Brain pericyte (primary cell): ENCODE measurements at regions not wholly inside any gene's neighbourhood (a gene's known extent, or its start where the extent isn't known, plus 50 kb on each side); places are given as distances from the start of the nearest gene placed in this dataset.

Experiments used
- DNase-seq: peaks from one replicate; pipeline ENCODE4 v3.0.0-alpha.2; 2012; ENCODE audit warnings: low read depth, low spot score

DNA sequence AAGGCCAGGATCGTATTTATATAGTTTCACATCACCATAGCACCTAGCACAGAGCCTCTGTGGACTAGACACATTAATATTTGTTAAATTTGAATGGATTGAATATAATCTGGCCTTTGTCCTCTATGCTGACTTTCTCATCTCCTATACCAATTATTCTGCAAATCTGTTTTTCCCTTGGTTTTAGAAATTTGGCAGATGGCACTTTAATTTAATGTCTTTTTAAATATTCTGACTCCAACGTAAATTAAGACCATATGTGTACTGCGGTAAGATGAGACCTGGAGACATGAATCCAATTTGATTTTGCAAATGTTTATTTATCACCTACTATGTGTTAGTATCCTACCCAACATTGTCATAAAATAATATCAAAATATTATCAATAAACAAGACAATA lies 1281.9 kb upstream of the PIK3C3 start:
- DNase-seq, result no peak

DNA sequence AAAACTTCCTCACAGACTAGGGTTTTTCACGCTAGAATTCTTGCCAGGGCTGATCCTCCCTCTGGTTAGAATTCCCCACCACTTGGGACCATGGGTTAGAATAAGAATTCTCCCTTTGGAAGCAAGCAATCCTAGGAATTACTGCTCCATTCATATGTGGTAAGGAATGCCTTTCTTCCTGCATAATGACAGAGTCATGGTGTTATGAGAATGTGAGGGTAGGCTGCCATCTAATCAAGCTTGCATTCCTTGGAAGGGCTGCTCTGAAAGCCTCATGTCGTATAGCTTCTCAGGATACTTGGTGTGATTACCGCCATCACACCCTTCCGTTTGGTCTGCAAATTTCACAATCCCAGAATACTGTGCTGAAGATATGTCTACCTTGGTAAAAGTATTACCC lies 1282.4 kb upstream of the PIK3C3 start:
- DNase-seq, result no peak

DNA sequence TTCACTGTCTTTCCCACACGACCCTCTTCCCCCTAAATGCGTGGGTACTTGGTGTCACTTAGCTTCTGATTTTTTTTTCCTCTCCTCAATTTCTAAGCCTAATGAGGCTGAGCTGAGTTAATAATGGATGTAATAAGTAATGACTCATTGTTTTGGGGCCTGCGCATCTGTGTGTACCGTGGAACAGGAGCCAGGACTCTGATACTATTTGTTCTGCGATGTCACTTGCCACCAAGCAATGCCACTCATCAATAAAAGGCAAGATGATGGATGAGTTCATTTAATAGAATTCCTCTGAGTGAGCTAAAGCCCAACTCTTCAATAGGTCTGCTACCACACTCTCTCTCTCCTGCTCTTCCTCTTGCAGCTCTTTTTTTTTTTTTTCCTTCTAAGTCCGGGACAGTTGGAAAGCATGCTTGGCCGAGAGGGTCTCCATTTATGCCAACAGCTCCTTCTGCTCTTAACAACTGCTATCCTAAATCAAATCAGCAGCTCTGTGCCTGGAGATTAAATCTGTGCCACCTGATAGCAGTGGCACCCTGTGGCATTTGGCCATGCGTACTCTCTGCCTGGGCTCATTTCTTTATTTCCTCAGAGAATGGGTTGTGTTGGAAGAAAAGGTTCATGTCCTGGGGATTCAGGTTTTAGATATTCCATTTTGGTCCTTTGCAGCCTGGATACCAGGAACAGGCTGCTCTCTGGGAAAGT lies 1284.2 kb upstream of the PIK3C3 start:
- no peak for DNase-seq

DNA sequence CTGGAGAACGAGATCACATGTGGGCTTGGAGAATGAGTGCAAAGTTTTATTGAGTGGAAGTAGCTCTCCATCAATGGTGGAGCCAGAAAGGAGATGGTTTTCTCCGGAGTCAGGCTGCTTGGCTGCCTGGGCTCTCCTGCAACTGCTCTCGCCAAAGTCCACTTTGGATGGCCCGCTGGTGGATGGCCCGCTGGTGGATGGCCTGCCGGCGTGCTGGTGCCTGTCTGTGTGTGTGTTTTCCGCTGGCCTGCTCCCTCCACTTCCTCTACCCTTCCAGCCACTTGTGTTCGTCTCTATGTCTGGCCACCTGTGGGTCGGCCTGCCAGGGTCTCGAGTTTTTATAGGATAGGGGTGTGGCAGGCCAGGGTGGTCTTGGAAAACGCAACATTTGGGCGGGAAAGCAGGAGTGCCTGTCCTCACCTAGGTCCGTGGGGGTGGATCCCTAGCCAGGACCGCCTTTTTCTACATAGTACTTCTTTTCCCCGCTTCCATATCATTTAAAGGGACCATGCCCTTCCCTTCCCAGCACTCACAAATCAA lies 1292.1 kb upstream of the PIK3C3 start:
- DNase-seq, result no peak

DNA sequence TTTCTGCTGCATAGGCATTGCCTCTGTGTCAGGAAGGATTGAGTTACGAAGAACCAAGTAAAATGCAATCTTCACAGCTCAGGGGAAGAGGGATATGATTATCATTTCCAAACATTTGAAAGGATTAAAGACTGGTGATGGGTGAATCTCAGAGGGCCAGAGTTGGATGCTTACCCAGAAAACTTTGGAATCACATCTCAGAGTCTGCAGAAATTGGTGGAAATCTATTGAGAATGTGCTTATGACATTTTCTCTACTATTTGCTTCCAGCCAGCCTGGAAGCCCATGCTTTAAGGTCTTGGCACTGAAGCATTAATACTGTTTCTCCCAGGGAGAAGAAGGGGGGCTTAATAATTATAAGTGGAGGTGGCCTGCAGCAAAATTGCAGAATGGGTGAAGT lies 1301.4 kb upstream of the PIK3C3 start:
- no peak for DNase-seq

DNA sequence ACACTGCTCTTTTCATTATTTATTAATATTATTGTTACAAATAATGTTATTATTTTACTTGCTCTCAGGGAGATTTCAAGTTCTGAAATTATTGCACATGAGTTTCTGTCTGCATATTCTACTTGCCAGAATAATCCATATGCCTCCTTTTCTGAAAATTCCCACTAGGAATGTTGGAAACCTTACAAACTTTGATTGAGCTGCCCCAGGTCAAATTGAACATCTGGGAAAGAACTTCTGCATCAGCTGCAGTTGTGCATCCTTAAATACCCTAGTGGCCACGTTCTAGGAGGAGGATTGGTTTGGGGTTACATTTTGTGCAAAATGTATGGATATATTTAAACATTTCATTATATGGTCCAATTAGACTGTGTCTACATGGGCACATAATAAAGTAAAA lies 1302.7 kb upstream of the PIK3C3 start:
- no peak for DNase-seq

DNA sequence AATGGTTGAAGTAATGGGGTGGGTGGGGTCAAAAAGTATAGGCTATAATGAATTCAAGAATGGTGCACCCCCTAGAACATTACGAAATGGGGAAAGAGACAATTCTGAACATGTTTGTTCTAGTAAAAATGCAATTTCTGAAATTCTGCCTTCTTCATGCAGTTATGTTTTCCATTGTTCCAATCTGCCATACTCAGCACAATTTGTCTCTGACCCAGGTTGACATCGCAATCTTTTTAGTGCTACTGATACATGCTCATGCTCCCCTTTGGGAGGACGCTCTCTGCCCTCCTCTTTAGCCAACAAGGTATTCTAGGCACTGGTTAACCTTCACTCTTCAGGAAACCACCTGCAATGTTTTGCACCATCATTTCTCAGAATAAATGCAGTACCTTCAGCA lies 1303.9 kb upstream of the PIK3C3 start:
- no peak for DNase-seq

DNA sequence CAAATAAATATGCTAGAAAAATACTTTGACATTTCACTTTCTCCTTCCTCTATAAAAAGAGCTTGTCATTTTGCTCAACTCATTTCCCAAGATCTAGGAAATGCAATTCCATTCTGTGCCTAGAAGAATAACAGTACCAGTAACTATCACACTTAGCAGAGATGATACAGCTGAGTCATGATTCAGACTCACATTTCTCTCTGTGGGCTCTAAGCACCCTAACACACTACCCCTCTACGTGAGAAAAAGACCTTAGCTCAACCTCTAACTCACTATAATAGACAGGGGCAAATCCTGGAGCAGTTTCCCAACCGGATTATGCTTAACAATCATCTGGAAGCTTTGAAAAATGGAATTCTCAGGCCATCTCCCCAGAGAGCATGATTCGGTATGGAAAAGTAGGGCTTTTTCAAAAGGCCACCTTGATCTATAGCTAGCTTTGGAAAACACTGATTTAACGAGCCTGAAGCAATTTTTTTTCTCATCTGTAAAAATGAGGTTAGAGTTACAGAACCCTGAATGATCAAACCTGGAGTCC lies 1312.3 kb upstream of the PIK3C3 start:
- no peak for DNase-seq

DNA sequence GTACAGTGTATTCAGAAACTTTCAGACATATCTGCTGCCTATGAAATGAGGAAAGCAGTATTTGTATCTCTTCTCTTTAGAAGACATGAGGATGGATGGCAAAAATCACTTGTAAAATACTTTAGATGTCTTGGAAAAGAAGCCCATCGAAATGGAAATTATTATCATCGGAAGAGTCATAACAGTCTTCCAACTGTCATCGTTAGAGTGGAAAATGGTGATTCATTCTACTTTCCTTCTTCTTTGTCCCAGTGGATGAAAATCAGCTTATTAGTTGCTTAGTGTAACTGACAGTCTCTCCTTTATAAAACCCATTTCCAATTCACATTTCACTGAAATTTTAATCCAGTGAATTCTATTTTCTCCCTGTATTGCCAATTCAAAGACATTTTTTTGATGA lies 1323.7 kb upstream of the PIK3C3 start:
- DNase-seq, result no peak

DNA sequence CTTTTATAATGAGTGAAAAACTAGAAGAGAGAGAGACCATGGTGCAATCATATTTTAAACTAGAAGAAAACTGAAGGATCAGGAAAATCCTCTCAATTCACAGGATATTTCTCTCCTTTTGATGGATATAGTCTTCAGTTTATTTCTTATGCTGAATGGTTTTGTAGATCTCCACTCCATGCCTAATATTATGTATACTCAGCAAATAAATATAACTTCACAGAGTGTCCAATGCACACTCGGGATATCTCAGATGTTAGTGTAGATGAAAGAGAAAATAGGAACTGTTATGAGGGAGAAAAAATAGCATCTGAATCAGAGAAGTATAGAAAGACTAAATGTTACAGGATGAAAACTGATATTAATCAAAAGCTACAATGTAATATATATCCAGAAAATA lies 1324.5 kb upstream of the PIK3C3 start:
- no peak for DNase-seq

DNA sequence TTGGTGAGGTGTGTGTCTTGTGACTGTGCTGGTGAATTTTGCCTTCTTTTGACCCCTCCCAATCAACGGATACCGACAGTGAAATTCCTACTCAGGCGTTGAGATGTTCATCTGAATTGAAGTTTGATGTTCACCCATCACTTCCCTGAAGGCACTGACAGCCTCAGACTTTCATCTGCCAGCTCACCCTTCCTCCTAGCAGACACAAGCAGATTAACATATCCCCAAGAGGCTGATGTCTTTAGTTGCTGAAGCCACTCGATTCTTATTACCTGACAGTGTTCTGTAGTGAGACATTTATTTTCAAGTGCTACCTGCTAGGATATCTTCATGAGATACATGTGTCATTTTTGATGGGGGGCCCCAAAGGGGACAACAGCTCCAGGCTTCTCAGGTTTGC lies 1330.1 kb upstream of the PIK3C3 start:
- no peak for DNase-seq

DNA sequence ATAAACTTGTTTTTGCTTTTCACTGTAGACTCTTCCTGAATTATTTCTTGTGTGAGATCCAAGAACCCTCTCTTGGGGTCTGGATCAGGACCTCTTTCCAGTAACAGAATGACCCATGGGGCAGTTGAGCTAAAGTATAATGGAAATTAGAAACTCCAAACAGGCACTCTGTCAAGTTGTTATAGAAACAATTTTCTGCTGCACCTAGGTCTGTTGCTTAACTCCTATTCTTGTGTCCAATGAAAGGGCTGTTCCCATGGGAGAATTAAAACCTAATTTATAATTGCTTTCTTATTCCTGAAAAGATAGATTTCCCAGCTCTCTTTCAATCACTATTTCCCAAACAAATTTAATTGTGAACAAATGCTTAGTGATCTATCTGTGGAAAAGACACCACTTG lies 1341.3 kb upstream of the PIK3C3 start:
- no peak for DNase-seq

DNA sequence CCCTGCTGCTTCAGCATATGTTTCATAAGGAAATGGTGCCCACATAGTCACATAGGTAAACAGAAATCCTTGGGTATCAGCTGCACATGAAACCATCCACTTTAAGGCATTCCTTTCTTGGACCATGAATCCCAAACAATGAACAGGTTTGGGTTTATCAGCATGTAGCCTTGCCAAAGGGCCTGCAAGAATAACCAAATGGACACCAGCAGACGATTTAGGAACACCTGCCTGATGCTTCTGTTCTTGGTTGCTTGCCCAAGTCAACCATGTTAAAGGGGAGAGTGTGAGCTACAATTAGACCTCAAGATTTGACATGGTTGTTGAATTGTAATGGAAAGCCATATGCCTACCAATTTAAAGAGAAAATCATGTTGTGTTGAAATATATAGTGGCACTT lies 1342.7 kb upstream of the PIK3C3 start:
- DNase-seq, result no peak

DNA sequence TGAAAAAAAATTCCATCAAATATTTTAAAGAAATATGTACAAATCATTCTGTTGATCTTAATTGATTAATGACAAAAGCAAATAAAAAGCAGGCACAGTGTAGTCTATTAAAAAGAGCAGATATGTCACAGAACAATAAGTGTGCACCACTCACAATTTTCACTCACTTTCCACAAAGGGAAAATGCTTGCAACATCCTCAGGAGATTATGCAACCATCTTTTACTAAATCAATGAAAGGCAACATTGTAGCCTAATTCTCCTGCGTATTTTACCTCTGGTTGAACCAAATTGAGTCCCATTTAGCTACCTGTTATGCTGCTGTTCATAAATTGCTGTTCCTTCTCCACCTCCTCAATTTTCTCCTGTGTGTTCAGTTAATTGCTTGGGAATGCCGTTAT lies 1346.8 kb upstream of the PIK3C3 start:
- DNase-seq, result no peak

DNA sequence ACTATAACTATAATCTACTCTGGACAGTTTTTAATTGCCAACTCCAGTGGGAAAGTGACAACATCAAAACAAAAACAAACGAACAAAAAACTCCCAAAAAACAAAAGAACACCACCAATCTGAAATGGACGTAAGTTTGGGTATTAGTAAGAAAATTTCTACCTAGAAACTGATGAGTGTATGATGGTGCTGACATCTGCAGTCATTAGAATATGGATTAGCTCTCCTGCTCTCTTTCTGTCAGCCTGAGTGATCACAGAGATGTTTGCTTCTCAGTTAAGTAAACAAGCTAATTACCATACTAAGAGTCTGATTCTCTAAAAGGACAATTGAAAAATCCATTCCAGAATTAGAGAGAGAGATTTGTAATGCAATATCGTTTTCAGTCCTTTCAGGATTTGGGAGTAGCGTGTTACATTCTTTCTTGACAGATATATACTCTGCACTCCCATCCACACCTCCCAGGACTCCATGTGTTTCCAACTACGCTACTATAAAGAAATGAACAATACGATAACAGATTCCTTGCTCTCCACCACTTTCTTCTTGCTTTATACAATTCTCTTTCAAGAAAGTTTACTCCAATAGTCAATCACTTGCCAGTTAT lies 1347.4 kb upstream of the PIK3C3 start:
- DNase-seq, result no peak

DNA sequence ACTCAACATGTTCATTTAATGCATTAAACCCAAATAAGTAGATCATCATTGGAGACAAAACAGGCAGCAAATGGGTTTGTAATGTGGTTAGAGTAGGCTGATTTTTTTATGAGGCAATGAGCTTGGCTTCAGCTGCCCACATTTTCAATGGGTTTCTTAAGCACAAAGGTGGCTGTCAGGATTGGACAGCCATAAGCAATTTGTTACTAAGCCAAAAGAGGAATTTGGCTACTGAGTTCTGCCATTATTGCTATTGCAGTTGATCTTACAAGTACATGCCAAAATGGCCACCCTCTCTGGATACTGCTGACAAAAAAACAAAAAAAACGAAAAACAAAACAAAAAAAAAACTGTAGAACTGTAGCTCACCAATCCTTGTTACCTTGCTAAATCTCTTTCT lies 1348.0 kb upstream of the PIK3C3 start:
- no peak for DNase-seq

DNA sequence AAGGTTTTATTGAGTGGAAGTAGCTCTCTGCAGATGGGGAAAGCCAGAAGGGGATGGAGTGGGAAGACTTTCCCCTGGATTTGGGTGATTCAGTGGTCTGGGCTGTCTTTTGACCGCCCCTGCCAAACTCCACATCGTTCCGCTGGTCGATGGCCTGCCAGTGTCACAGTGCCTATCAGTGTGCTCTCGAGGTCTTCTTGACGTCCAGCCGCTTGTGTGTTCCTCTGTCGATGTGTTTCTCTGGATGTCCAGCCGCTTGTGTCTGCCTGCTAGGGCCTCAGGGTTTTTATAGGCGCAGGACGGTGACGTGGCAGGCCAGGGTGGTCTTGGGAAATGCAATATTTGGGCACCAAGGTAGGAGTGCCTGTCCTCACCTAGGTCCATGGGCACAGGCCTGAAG lies 1371.4 kb upstream of the PIK3C3 start:
- DNase-seq, result no peak

DNA sequence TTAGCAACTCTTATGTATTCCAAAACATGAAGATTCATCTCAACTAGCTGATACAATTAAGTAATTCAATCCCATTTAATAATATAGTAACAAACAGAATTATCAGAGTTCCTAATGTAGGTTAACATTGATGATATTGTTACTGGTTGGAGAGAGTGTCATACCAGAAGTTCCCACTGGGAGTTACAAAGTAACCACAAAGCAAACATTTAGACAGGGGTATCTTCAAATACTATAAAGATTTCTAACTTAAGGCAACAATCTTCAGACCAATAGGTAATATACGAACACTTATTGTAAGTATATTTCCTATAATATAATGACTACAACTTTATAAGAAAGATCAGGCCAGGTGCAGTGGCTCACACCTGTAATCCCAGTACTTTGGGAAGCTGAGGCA lies 1372.9 kb upstream of the PIK3C3 start:
- no peak for DNase-seq

DNA sequence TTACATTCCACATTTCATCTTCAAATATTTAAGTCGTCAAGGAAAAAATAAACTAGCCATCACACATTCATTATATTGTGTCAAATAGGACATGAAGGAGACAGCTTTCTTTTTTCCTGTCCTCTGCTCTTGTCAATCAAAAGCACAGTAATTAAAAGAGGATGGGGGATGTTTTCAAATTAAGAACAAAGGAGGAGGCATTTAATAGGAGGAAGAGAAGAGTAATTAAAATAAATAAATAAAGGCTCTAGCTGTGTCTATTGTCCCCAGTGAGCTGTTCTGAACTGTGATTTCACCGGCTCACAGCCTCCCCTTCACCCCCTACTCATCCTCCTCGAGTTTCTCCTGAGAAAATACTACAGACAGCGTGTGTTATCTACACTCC lies 1377.1 kb upstream of the PIK3C3 start:
- no peak for DNase-seq

DNA sequence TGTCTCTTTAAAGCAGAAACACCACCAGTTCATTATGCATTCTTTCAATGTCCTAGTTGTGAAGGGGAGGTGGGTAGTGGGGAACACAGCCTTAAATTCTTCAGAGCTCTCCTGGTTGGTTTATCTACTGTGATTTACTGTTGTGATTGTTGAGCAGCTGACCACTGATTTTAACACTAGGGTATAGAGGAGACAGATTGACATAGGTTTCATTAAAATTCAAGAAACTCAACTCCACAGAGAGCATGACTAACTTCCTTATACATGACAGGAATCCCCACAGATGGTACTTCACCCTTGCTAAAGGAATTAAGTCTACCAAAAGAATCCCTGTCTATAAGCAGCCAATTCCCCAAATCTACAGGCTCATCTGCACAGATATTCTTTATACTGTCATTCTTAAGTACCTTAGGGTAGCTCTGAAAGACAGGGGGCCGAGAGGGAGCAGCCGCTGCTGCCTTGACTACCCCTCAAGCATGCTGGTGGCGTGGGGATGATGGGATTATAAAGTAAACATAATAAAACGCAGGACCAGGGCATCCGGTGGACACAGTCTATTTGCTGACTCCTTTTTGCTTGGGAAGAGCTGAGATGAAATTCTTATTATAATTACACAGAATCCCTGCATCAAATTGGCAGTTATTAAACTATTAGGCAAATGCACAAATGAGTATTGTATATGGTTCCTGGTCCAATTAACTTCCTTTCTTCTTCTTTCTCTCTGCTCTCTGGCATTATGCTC lies 1377.6 kb upstream of the PIK3C3 start:
- DNase-seq, result no peak

DNA sequence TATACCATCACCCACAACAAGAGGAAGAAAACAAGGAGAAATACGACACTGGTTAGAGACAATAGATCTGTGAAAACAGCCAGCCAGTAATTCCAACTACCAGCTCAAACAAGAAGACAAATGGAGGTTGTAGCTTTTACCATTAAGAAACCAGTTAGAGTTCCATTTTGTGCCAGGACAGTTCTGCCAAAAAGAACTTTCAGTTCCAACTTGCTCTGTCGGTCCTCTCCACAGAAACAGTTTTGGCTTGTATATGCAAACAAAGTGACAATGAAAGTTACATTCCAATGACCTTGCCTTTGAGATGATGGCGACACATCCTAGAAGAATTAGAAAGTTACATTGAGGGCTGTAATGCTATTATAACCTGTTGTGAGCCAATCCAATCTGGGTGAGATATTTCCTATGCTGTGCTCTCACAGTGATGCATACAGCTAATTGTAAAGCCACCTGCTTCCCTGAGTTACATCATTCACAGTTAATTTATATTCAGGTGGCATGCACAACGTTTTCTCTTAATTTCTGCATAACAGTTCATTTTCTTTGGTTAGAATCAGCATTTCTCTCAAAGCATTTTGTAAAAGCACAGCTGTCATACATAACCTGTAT lies 1378.4 kb upstream of the PIK3C3 start:
- no peak for DNase-seq

DNA sequence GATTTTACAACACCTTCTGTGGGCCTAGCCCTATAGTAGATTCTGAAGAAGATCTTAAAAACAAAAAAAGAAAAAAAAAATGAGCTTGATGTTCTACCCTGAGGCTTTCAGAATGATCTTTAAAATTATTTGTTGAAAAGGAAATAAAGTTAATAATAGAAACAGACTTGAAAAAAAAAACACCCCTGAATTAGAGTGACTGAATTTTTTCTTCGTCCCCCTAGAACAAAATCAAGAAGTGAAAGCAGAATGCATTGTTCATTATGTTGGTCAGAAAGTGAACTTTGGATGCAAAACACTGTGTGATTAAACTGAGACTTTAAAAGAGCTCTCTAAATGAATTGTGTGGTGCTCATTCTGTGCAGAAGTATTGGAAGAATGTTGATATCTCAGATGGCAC lies 1384.4 kb upstream of the PIK3C3 start:
- no peak for DNase-seq
